Body of pancreas (tissue), 4 donors: ENCODE measurements at regions not wholly inside any gene's neighbourhood (a gene's known extent, or its start where the extent isn't known, plus 50 kb on each side); places are given as distances from the start of the nearest gene placed in this dataset.

Experiments used
- ATAC-seq: fragments of 150-250 bp; one replicate; pipeline ENCODE4 v1.9.1; 2016
- DNase-seq, 4 donors: peaks; one replicate each; pipeline ENCODE4 v3.0.0-alpha.2; 2019
- H3K27ac ChIP-seq, 4 donors: fragments of 200-600 bp; sonication (generic); 1 replicate in 3 of 4; 2 replicates in 1 of 4; pipeline versions ENCODE4 v1.5.1 to v1.6.1; 2016 to 2019; ENCODE audit warnings: mild to moderate bottlenecking in 1 of 4, mixed read lengths in 1 of 4, moderate library complexity in 1 of 4
- H3K27me3 ChIP-seq, 2 donors: fragments of 200-600 bp; sonication (generic); one replicate each; pipeline ENCODE4 v1.6.0; 2016; ENCODE audit warnings: mild to moderate bottlenecking in 1 of 2
- H3K36me3 ChIP-seq, 2 donors: fragments of 200-600 bp; sonication (generic); replicated peaks in 1 of 2; 2 replicates each; pipeline ENCODE4 v1.5.1; 2016; ENCODE audit warnings: low read depth in 2 of 2; ENCODE audit not compliant: insufficient read depth in 1 of 2
- H3K4me1 ChIP-seq: fragments of 200-600 bp; sonication (generic); one replicate; pipeline ENCODE4 v1.6.0; 2016
- H3K4me3 ChIP-seq, 2 donors: fragments of 200-600 bp; sonication (generic); 1 replicate in 1 of 2; 2 replicates in 1 of 2; pipeline ENCODE4 v1.5.1; 2016 to 2019
- H3K9me3 ChIP-seq, 3 donors: fragments of 200-600 bp; sonication (generic); 1 replicate in 2 of 3; 2 replicates in 1 of 3; pipeline ENCODE4 v1.5.1; 2016
- CTCF ChIP-seq, 7 experiments: fragments of 450-650 bp in 4 of 7; fragments of 200-600 bp in 3 of 7; sonication (generic) in 3 of 7; IDR thresholded peaks; one replicate each; pipeline ENCODE4 v1.5.1; 2016 to 2019; ENCODE audit warnings: antibody characterized with exemption in 7 of 7
- POLR2A ChIP-seq, 3 donors: fragments of 450-650 bp; IDR thresholded peaks; one replicate each; pipeline ENCODE4 v1.6.1; 2016; ENCODE audit warnings: antibody characterized with exemption in 3 of 3, mild to moderate bottlenecking in 2 of 3
- WGBS, 2 donors: methylation state at CpG; one replicate each; pipeline ENCODE4 v1.1.5; 2017; 5-methylcytosine and 5-hydroxymethylcytosine counted together
- intact Hi-C: fragments of 100-400 bp; cut with DNase I; formaldehyde crosslinking; loops from one replicate; pipeline ENCODE4 v1.15.1; 2023

- no peak overlapping the region for H3K27ac ChIP-seq
- ATAC-seq (peak; percentile 24), DNase-seq (peak in 3 of 4 donors; percentile 34 to 48 (median 37))
- H3K4me3 ChIP-seq: no peak overlapping the region
- no peaks in the 10 kb centered on the region for H3K9me3 ChIP-seq
- H3K36me3 ChIP-seq: no peaks in the 10 kb centered on the region
- H3K4me1 ChIP-seq: peaks cover 32% of the 10 kb centered on the region
- H3K27me3 ChIP-seq: no peaks in the 10 kb centered on the region
- no peak for TF ChIP-seq POLR2A (IDR thresholded peaks at IDR 0.05)
- TF ChIP-seq CTCF (IDR thresholded peaks at IDR 0.05): no peak
- 89 to 91% methylated on average over 10 to 13 of the region's 13 CpGs for WGBS, 2 donors
- intact Hi-C loops: no loop called here
Measured at GRCh38 chr3:72316501-72317279, 531.6 kb downstream of the SHQ1 start.

- no peak for TF ChIP-seq POLR2A (IDR thresholded peaks at IDR 0.05)
- Histone ChIP-seq H3K4me3 (no peak overlapping the region), H3K27ac (no peak overlapping the region), H3K36me3 (no peaks in the 10 kb centered on the region), H3K4me1 (peaks cover 30% of the 10 kb centered on the region), H3K27me3 (no peaks in the 10 kb centered on the region), H3K9me3 (no peaks in the 10 kb centered on the region)
- intact Hi-C loops: no loop called here
- WGBS, 2 donors: 96 to 100% methylated on average over 1 of the region's 1 CpG
- ATAC-seq (no peak), DNase-seq (no peak)
Measured at GRCh38 chr3:72313308-72313707, 528.4 kb upstream of the PROK2 start.

GRCh38 chr3:72312339-72312738, 527.4 kb upstream of the PROK2 start:
- Histone ChIP-seq H3K27me3 (no peaks in the 10 kb centered on the region), H3K9me3 (no peaks in the 10 kb centered on the region), H3K36me3 (no peaks in the 10 kb centered on the region), H3K4me3 (no peak overlapping the region), H3K4me1 (peaks cover 20% of the 10 kb centered on the region), H3K27ac (no peak overlapping the region)
- no peak for ATAC-seq
- no peak for TF ChIP-seq CTCF (IDR thresholded peaks at IDR 0.05)
- no peak for TF ChIP-seq POLR2A (IDR thresholded peaks at IDR 0.05)
- 76 to 77% methylated on average over 6 of the region's 6 CpGs for WGBS, 2 donors
- intact Hi-C loops: no loop called here
- DNase-seq: no peak

- H3K27me3 ChIP-seq: no peaks in the 10 kb centered on the region
- no peak for ATAC-seq
- 81 to 86% methylated on average over 7 of the region's 7 CpGs for WGBS, 2 donors
- intact Hi-C loops: no loop called here
- no peak overlapping the region for H3K27ac ChIP-seq
- no peak for TF ChIP-seq POLR2A (IDR thresholded peaks at IDR 0.05)
- TF ChIP-seq CTCF (IDR thresholded peaks at IDR 0.05): no peak
- H3K36me3 ChIP-seq: no peaks in the 10 kb centered on the region
- peaks cover 11% of the 10 kb centered on the region for H3K4me1 ChIP-seq
- no peaks in the 10 kb centered on the region for H3K9me3 ChIP-seq
- no peak overlapping the region for H3K4me3 ChIP-seq
- DNase-seq: no peak
Measured at GRCh38 chr3:72311425-72311824, 526.5 kb upstream of the PROK2 start.

GRCh38 chr3:72310419-72311380, 525.8 kb upstream of the PROK2 start:
- intact Hi-C loops: no loop called here
- Histone ChIP-seq H3K27me3 (no peaks in the 10 kb centered on the region), H3K9me3 (no peaks in the 10 kb centered on the region), H3K27ac (peak overlapping the region in 1 of 4 donors; percentile 33), H3K4me3 (no peak overlapping the region), H3K36me3 (no peaks in the 10 kb centered on the region), H3K4me1 (peaks cover 11% of the 10 kb centered on the region)
- DNase-seq (peak in 3 of 4 donors; percentile 37 to 44 (median 43)), ATAC-seq (peak; percentile 72)
- TF ChIP-seq POLR2A (IDR thresholded peaks at IDR 0.05): no peak
- TF ChIP-seq CTCF (IDR thresholded peaks at IDR 0.05): peak in 1 of 7 experiments; percentile 8
- WGBS, 2 donors: 58 to 63% methylated on average over 17 to 20 of the region's 20 CpGs
